GM13977 (cell line): ENCODE measurements at regions not wholly inside any gene's neighbourhood (a gene's known extent, or its start where the extent isn't known, plus 50 kb on each side); places are given as distances from the start of the nearest gene placed in this dataset.

Experiments used
- DNase-seq: peaks from one replicate; pipeline ENCODE4 v3.0.0; 2012; ENCODE audit warnings: low spot score
- CTCF ChIP-seq: IDR thresholded peaks from 2 replicates; pipeline ENCODE4 v1.5.1; 2012; ENCODE audit warnings: mild to moderate bottlenecking, control low read depth; ENCODE audit not compliant: insufficient read depth; ENCODE audit errors: extremely low read depth, missing control alignments
- in situ Hi-C: fragments of 300-500 bp; cut with MboI; formaldehyde crosslinking; loops from one replicate; pipeline ENCODE4 v1.12.0; 2022; ENCODE audit warnings: low sequenced_read_pairs, low pct_unique_long_range_greater_than_20kb, mixed read lengths, inconsistent platforms; ENCODE audit not compliant: unreplicated experiment

- no peak for TF ChIP-seq CTCF
- in situ Hi-C loops: no loop called here
- DNase-seq: no peak
These were observed 398.6 kb upstream of the AUTS2 start for GRCh38 chr7:69199661-69200060.

GRCh38 chr7:69203871-69204270 is 394.4 kb upstream of the AUTS2 start:
- no peak for TF ChIP-seq CTCF
- in situ Hi-C loops: no loop called here
- DNase-seq: no peak

- in situ Hi-C loops: no loop called here
- no peak for DNase-seq
- no peak for TF ChIP-seq CTCF
These were observed 393.3 kb upstream of the AUTS2 start for GRCh38 chr7:69204943-69205342.

GRCh38 chr7:69205581-69205980 is 392.7 kb upstream of the AUTS2 start:
- no peak for TF ChIP-seq CTCF
- DNase-seq: no peak
- in situ Hi-C loops: no loop called here

GRCh38 chr7:69208276-69208675 is 390.0 kb upstream of the AUTS2 start:
- no peak for DNase-seq
- in situ Hi-C loops: no loop called here
- no peak for TF ChIP-seq CTCF

- DNase-seq: peak; percentile 36
- TF ChIP-seq CTCF: no peak
- in situ Hi-C loops: no loop called here
These were observed 389.4 kb upstream of the AUTS2 start for GRCh38 chr7:69208848-69209247.

GRCh38 chr7:69211336-69211735 is 386.9 kb upstream of the AUTS2 start:
- DNase-seq: no peak
- TF ChIP-seq CTCF: no peak
- in situ Hi-C loops: no loop called here
